ENCODE measurements at regions not wholly inside any gene's neighbourhood (a gene's known extent, or its start where the extent isn't known, plus 50 kb on each side); places are given as distances from the start of the nearest gene placed in this dataset.

GRCh38 chr2:139495851-139496250, 715.7 kb upstream of the NXPH2 start:
- Histone ChIP-seq H3K79me2 (ENCODE audit: insufficient read depth, low read length) (no peaks in the 10 kb centered on the region), H3K9me2 (replicated peaks; ENCODE audit: low read depth, low read length) (no peaks in the 10 kb centered on the region), H3F3A (ENCODE audit: low read depth) (no peaks in the 10 kb centered on the region), H3K4me3 (ENCODE audit: low read length, poor library complexity, severe bottlenecking) (no peak overlapping the region), H3K36me3 (ENCODE audit: insufficient read depth, low read length) (no peaks in the 10 kb centered on the region), H4K20me1 (ENCODE audit: insufficient read depth, low read length, poor library complexity, severe bottlenecking) (no peaks in the 10 kb centered on the region), H3K9me3 (ENCODE audit: insufficient read depth, low read depth, low read length) (no peaks in the 10 kb centered on the region), H3K4me1 (ENCODE audit: insufficient read depth, low read length, poor library complexity, severe bottlenecking) (no peaks in the 10 kb centered on the region), H3K4me2 (ENCODE audit: low read depth, low read length, poor library complexity, severe bottlenecking) (no peak overlapping the region), H3K9ac (ENCODE audit: low read depth, low read length, poor library complexity, severe bottlenecking) (no peak overlapping the region), H2AFZ (ENCODE audit: low read length) (no peak overlapping the region), H3K27me3 (ENCODE audit: insufficient read depth, low read length, poor library complexity, severe bottlenecking) (no peaks in the 10 kb centered on the region)
- TF ChIP-seq CTCF (conservative IDR thresholded peaks at IDR 0.05; ENCODE audit: low read length) = no peak
- TF ChIP-seq EZH2phosphoT487 (IDR thresholded peaks at IDR 0.05; ENCODE audit: borderline replicate concordance) = no peak

- Histone ChIP-seq H3K27me3 (ENCODE audit: insufficient read depth, low read length, poor library complexity, severe bottlenecking) (no peaks in the 10 kb centered on the region), H3F3A (ENCODE audit: low read depth) (no peaks in the 10 kb centered on the region), H3K4me2 (ENCODE audit: low read depth, low read length, poor library complexity, severe bottlenecking) (no peak overlapping the region), H3K4me3 (ENCODE audit: low read length, poor library complexity, severe bottlenecking) (no peak overlapping the region), H3K9me2 (replicated peaks; ENCODE audit: low read depth, low read length) (no peaks in the 10 kb centered on the region), H3K9ac (ENCODE audit: low read depth, low read length, poor library complexity, severe bottlenecking) (no peak overlapping the region), H3K9me3 (ENCODE audit: insufficient read depth, low read depth, low read length) (no peaks in the 10 kb centered on the region), H2AFZ (ENCODE audit: low read length) (no peak overlapping the region), H3K36me3 (ENCODE audit: insufficient read depth, low read length) (no peaks in the 10 kb centered on the region), H4K20me1 (ENCODE audit: insufficient read depth, low read length, poor library complexity, severe bottlenecking) (no peaks in the 10 kb centered on the region), H3K4me1 (ENCODE audit: insufficient read depth, low read length, poor library complexity, severe bottlenecking) (no peaks in the 10 kb centered on the region), H3K79me2 (ENCODE audit: insufficient read depth, low read length) (no peaks in the 10 kb centered on the region)
- TF ChIP-seq CTCF (conservative IDR thresholded peaks at IDR 0.05; ENCODE audit: low read length) = no peak
- no peak for TF ChIP-seq EZH2phosphoT487 (IDR thresholded peaks at IDR 0.05; ENCODE audit: borderline replicate concordance)
Measured at GRCh38 chr2:139492131-139492680, 712.0 kb upstream of the NXPH2 start.

- Histone ChIP-seq H3K9me2 (replicated peaks; ENCODE audit: low read depth, low read length) (no peaks in the 10 kb centered on the region), H3K79me2 (ENCODE audit: insufficient read depth, low read length) (no peaks in the 10 kb centered on the region), H3K36me3 (ENCODE audit: insufficient read depth, low read length) (no peaks in the 10 kb centered on the region), H3K4me3 (ENCODE audit: low read length, poor library complexity, severe bottlenecking) (no peak overlapping the region), H3K4me1 (ENCODE audit: insufficient read depth, low read length, poor library complexity, severe bottlenecking) (no peaks in the 10 kb centered on the region), H3F3A (ENCODE audit: low read depth) (no peaks in the 10 kb centered on the region), H4K20me1 (ENCODE audit: insufficient read depth, low read length, poor library complexity, severe bottlenecking) (no peaks in the 10 kb centered on the region), H3K9ac (ENCODE audit: low read depth, low read length, poor library complexity, severe bottlenecking) (no peak overlapping the region), H3K27me3 (ENCODE audit: insufficient read depth, low read length, poor library complexity, severe bottlenecking) (no peaks in the 10 kb centered on the region), H3K4me2 (ENCODE audit: low read depth, low read length, poor library complexity, severe bottlenecking) (no peak overlapping the region), H2AFZ (ENCODE audit: low read length) (no peak overlapping the region), H3K9me3 (ENCODE audit: insufficient read depth, low read depth, low read length) (no peaks in the 10 kb centered on the region)
- TF ChIP-seq CTCF (conservative IDR thresholded peaks at IDR 0.05; ENCODE audit: low read length) = no peak
- TF ChIP-seq EZH2phosphoT487 (IDR thresholded peaks at IDR 0.05; ENCODE audit: borderline replicate concordance) = no peak
Measured at GRCh38 chr2:139480161-139480650, 700.0 kb upstream of the NXPH2 start.
